ENCODE measurements at regions not wholly inside any gene's neighbourhood (a gene's known extent, or its start where the extent isn't known, plus 50 kb on each side); places are given as distances from the start of the nearest gene placed in this dataset.

GRCh38 chr2:167450364-167450763, 562.1 kb downstream of the XIRP2 start:
- no peak for DNase-seq (ENCODE audit: low read depth, low spot score)
- no peak overlapping the region for H3K4me3 ChIP-seq (ENCODE audit: control insufficient read depth in 2 of 3, extremely low read depth in 1 of 3, insufficient read depth in 2 of 3, low read depth in 1 of 3, low read length in 3 of 3)
- H2AFZ ChIP-seq (ENCODE audit: control insufficient read depth, low read length): no peak overlapping the region
- no peak overlapping the region for H3K4me2 ChIP-seq (ENCODE audit: control insufficient read depth, extremely low read depth, insufficient read depth, low read depth, low read length)
- no peaks in the 10 kb centered on the region for H3K36me3 ChIP-seq (ENCODE audit: control insufficient read depth in 2 of 2, extremely low read depth in 1 of 2, insufficient read depth in 2 of 2, low read length in 2 of 2)
- no peaks in the 10 kb centered on the region for H3K27me3 ChIP-seq (ENCODE audit: control insufficient read depth, extremely low read depth, insufficient read depth, low read length)
- no peak overlapping the region for H3K9ac ChIP-seq (ENCODE audit: control insufficient read depth, extremely low read depth, insufficient read depth, low read length)
- dilution Hi-C loops (cut with MboI; ENCODE audit: extremely low pct_ligation_motif_present, low sequenced_read_pairs): no loop called here
- no peaks in the 10 kb centered on the region for H3K79me2 ChIP-seq (ENCODE audit: control insufficient read depth, insufficient read depth, low read length)
- no peaks in the 10 kb centered on the region for H4K20me1 ChIP-seq (ENCODE audit: control insufficient read depth, extremely low read depth, insufficient read depth, low read length)
- no peaks in the 10 kb centered on the region for H3K9me1 ChIP-seq (ENCODE audit: control insufficient read depth, extremely low read depth, insufficient read depth, low read length)
- no peak for TF ChIP-seq CTCF (optimal IDR thresholded peaks at IDR 0.05 in 1 of 3, IDR thresholded peaks at IDR 0.05 in 1 of 3, conservative IDR thresholded peaks at IDR 0.05 in 1 of 3; ENCODE audit: extremely low read depth in 1 of 3, insufficient read depth in 2 of 3, low read length in 3 of 3)
- TF ChIP-seq EZH2 (IDR thresholded peaks at IDR 0.05; ENCODE audit: low read length): no peak
- no peak for FAIRE-seq
- no peaks in the 10 kb centered on the region for H3K9me3 ChIP-seq (ENCODE audit: control insufficient read depth, low read depth, low read length)
- no peaks in the 10 kb centered on the region for H3K4me1 ChIP-seq (ENCODE audit: control insufficient read depth, extremely low read depth, insufficient read depth, low read length)
- H3K27ac ChIP-seq (ENCODE audit: control insufficient read depth, insufficient read depth, low read length): no peak overlapping the region

GRCh38 chr2:167440382-167440781, 552.1 kb downstream of the XIRP2 start:
- Histone ChIP-seq H3K4me2 (ENCODE audit: control insufficient read depth, extremely low read depth, insufficient read depth, low read depth, low read length) (no peak overlapping the region), H4K20me1 (ENCODE audit: control insufficient read depth, extremely low read depth, insufficient read depth, low read length) (no peaks in the 10 kb centered on the region), H3K4me1 (ENCODE audit: control insufficient read depth, extremely low read depth, insufficient read depth, low read length) (no peaks in the 10 kb centered on the region), H3K27ac (ENCODE audit: control insufficient read depth, insufficient read depth, low read length) (no peak overlapping the region), H3K36me3 (ENCODE audit: control insufficient read depth in 2 of 2, extremely low read depth in 1 of 2, insufficient read depth in 2 of 2, low read length in 2 of 2) (no peaks in the 10 kb centered on the region), H3K9me1 (ENCODE audit: control insufficient read depth, extremely low read depth, insufficient read depth, low read length) (no peaks in the 10 kb centered on the region), H3K9ac (ENCODE audit: control insufficient read depth, extremely low read depth, insufficient read depth, low read length) (no peak overlapping the region), H3K27me3 (ENCODE audit: control insufficient read depth, extremely low read depth, insufficient read depth, low read length) (no peaks in the 10 kb centered on the region), H3K4me3 (ENCODE audit: control insufficient read depth in 2 of 3, extremely low read depth in 1 of 3, insufficient read depth in 2 of 3, low read depth in 1 of 3, low read length in 3 of 3) (no peak overlapping the region), H3K79me2 (ENCODE audit: control insufficient read depth, insufficient read depth, low read length) (no peaks in the 10 kb centered on the region), H2AFZ (ENCODE audit: control insufficient read depth, low read length) (no peak overlapping the region), H3K9me3 (ENCODE audit: control insufficient read depth, low read depth, low read length) (no peaks in the 10 kb centered on the region)
- FAIRE-seq: no peak
- TF ChIP-seq EZH2 (IDR thresholded peaks at IDR 0.05; ENCODE audit: low read length) (no peak), CTCF (optimal IDR thresholded peaks at IDR 0.05 in 1 of 3, IDR thresholded peaks at IDR 0.05 in 1 of 3, conservative IDR thresholded peaks at IDR 0.05 in 1 of 3; ENCODE audit: extremely low read depth in 1 of 3, insufficient read depth in 2 of 3, low read length in 3 of 3) (no peak)
- dilution Hi-C loops (cut with MboI; ENCODE audit: extremely low pct_ligation_motif_present, low sequenced_read_pairs): no loop called here
- no peak for DNase-seq (ENCODE audit: low read depth, low spot score)

All from keratinocyte (primary cell).